ENCODE measurements at regions not wholly inside any gene's neighbourhood (a gene's known extent, or its start where the extent isn't known, plus 50 kb on each side); places are given as distances from the start of the nearest gene placed in this dataset.
"Not testable (repeated sequence)": the region's sequence is repeated elsewhere in the genome, so short reads cannot be mapped to it uniquely, and the experiment has no call there.

DNA sequence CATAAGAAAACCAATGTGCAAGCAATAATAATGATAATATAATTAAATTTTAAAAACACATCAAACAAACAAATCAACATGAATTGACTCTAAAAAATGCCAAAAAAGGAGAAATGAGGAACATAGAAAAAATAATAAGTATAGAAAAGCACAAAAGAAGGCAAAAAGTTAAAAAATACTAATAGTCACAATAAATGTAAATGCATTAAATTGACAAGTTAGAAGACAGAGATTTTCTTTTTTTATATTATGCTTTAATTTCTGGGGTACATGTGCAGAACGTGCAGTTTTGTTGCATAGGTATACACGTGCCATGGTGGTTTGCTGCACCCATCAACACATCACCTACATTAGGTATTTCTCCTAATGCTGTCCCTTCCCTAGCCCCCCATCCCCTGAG, 767.0 kb downstream of the ADCYAP1 start:
- DNase-seq (ENCODE audit: low spot score); intact Hi-C loops (cut with DNase I): not testable (repeated sequence)

DNA sequence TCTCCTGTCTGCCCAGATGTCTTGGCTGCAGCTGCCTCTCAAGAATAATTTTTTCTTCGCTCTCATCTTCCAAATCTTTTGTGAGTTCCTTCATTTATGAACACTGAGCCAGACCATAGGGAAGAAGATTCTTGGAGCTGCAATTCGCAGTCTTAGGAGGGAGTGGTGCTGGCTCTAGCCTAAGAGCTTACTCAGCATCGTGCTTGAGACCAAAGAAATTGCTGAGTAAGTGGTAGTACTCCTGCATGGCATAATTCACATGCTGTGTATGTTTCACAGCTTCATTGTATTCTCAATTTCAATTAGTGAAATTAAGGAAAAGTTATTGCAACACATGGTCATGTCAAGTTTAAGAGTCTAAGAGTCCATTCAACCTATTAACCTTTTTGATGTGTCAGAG, 771.7 kb downstream of the ADCYAP1 start:
- DNase-seq (ENCODE audit: low spot score): no peak
- intact Hi-C loops (cut with DNase I): no loop called here

DNA sequence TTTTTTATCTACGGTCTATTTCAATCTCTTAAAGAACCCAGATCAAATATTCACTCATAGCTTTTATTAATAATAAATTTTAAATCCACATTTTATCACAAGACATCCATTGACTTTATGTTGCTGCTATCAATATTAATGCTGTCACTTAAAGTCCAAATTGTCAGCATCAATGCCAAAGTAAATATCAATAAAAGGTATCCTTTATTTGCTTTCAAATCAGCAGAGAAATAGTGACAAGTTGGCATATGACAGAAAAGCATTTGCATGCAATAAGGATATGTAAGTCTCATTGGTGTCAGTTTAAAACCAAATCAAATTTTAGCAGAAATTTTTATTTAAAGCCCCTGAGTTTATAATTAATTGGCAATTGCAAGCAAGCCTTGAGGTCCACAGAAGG, 775.4 kb downstream of the ADCYAP1 start:
- DNase-seq (ENCODE audit: low spot score): no peak
- intact Hi-C loops (cut with DNase I): no loop called here

DNA sequence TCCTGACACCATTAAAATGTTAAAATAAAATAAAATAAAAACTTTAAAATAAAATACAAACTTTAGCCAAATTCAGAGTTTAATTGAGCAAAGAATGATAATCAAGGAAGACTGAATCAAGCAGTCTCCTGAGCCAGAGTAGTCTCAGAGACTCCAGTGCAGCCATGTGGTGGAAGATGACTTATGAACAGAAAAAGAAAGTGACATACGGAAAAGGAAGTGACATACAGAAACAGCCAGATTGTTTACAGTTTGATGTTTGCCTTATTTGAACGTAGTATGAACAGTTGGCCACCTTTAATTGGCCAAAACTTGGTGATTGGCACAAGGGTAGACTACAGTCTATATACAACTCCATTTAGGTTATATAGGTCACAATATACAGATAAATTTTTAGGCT, 787.2 kb downstream of the ADCYAP1 start:
- DNase-seq (ENCODE audit: low spot score): no peak
- intact Hi-C loops (cut with DNase I): no loop called here

DNA sequence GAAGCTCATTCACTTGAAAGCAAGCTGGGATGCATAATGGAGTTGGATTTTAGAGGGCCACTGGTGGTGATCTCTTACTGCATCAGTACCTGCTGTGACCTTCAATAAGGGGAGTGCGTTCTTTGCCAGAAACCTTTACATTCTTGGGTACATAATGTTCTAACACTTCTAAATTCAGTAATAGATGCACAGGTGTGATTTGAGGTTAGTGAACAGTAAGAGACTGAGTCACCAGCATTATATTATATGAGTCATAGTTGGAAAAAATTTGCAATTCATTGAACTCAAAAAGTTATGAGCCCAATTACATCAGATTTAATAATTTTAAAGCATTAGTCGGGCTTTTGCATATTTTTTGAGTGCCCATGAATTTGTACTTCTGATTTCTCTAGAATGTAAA, 803.3 kb downstream of the ADCYAP1 start:
- intact Hi-C loops (cut with DNase I): no loop called here
- no peak for DNase-seq (ENCODE audit: low spot score)

DNA sequence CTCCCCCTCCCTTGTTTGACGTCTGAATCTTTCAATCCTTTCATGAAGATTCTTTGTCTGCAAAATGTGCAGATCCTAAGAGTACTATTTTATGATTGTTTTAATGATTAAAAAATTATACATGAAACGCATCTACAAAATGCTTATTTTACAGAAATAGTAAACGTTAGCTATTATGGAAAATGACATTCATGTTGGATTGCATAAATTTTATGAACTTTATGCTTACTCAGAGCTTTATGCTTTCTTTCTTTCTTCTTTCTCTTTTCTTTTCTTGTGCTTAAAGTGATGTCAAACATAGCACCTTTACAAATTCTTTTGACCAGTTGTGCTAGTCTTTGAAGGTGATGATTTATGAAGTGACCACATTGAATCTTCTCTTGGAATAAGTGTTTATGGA, 805.4 kb downstream of the ADCYAP1 start:
- intact Hi-C loops (cut with DNase I): no loop called here
- no peak for DNase-seq (ENCODE audit: low spot score)

DNA sequence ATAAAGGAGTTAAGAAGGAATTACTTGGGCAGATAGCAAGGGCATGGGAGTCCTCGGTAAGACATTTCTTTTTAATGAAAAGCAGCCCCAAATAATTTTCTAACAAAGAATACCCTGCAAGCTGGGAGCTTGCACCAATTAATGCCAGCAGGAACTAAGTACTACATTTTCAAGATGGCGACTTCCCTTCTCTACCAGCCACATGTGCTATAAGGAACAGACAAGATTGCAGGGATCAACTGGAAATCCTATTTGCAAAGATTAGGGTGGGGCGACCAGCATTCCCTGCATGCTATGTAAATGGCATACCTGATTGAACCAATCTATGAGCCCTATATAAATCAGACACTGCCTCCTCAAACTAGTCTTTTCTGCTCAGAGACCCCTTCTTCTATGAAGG, 827.5 kb downstream of the ADCYAP1 start:
- no peak for DNase-seq (ENCODE audit: low spot score)
- intact Hi-C loops (cut with DNase I): no loop called here

DNA sequence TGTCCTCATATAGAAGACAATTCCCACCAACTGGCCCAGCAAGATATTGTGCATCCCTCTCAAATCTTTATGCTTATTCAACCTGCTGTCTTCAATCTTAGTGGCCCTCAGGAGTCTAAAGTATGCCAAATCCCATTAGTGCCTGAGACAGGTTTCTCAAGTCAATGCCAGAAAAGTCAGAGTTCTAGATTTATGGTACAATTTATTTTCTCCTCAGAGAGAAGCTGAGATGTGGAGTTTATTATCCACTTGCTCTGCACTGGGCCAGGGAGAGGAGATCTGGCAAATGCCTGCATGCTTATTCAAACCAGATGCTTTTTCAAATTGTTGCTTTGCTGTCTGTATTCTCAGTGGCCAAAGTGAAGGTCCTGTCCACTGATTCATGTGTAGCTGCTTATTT, 825.2 kb downstream of the METTL4 start:
- DNase-seq (ENCODE audit: low spot score): no peak
- intact Hi-C loops (cut with DNase I): no loop called here

DNA sequence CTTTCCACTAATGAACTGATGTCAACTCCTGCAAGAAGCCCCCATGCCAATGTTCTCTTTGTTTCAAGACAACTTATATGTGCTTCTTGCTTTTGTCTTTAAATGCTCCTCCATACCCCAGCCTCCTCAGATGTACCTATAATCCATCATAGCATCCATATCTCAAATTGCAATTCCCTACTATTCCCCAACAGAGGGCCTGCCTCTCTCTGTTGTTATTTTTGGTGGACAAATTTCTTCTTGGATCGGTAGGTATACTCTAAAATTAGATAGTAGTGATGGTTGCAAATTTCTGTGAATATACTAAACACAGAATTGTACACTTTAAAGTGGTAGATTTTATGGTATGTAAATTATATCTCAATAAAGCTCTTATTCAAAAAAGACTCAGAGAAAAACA, 820.1 kb downstream of the METTL4 start:
- no peak for DNase-seq (ENCODE audit: low spot score)
- intact Hi-C loops (cut with DNase I): no loop called here

DNA sequence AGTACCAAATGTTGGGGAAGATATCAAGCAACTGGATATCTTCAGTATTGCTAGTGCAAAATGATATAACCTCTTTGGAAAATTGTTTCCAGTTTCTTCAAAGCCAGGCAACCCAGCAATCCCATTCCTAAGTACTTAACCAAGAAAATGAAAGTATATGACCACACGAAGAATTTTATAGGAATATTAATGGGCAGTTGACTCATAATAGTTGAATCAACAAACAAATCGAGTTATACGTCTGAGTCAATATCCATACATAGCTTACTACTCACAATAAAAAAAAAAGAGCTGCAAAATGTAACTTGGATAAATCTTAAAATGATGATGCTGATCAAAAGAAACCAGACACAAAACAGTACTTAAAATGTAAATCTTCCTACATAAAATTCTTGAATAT, 810.4 kb downstream of the METTL4 start:
- no peak for DNase-seq (ENCODE audit: low spot score)
- intact Hi-C loops (cut with DNase I): no loop called here

DNA sequence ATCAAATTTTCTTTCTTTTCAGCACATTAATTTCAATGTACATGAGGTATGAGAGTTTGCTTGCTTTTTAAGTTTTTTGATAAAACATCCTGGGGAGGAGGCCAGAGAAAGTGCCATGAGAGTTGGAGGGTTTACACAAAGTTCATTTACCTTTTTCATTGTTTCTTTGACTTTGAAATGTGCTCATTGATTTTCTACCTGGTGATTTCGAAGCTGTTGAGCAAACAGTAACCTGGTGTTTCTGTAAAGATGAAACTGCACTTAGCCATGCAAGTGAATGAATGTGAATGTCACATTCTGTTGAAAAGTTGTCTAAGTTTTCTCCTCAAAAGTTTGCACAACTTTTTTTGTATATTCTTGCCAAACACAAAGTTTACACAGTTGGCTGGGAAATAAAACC, 797.0 kb downstream of the METTL4 start:
- DNase-seq (ENCODE audit: low spot score): no peak
- intact Hi-C loops (cut with DNase I): no loop called here

DNA sequence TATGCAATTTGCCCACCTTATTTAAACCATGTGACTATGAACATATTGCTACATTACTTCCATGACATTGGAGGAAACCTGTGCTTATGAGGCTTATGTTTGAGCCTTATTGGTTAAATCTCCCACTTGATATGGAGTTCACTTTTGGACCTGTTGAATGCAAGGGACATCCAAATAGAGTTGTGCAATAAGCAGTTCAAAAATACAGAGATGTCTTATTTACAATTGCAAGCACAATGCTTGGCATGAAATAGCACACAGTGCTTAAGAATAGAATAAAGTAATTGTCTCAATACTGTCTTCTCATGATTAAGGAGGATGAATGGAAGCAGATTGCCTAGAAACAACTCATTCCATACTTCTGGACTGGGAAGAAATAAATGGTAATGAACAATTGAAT, 793.5 kb downstream of the METTL4 start:
- intact Hi-C loops (cut with DNase I): no loop called here
- DNase-seq (ENCODE audit: low spot score): no peak

DNA sequence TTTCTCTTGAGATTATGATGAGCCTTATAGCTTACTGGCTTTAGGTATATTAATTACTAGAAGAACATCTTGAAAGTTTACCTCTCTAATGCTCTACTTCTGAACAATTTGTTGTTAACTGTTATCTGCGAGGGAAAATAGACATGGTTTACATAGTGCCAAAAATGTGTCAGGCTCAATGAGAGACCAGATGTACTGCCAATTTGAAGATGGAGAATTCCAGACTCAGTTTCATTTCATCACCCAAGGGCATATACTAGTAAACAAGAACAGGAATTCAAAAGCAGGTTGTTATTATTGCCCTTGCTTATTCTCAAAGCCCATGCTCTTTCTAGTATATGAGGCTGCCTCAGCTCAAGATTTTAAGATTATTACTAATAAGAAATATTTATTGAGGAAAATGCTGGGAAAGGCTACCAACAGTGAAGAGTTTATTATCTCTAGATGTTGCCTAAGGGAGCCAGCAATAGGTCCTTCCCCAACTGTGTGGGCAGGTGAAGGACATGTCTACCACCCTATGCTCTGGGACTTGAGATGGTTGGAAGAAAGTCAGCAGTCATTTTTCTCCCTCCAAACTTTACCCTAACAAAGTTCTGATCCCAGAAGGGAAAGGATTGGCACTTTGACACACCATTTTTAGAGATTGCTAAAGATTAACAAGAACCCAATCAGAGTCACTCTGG, 792.7 kb downstream of the METTL4 start:
- intact Hi-C loops (cut with DNase I): no loop called here
- DNase-seq (ENCODE audit: low spot score): no peak

DNA sequence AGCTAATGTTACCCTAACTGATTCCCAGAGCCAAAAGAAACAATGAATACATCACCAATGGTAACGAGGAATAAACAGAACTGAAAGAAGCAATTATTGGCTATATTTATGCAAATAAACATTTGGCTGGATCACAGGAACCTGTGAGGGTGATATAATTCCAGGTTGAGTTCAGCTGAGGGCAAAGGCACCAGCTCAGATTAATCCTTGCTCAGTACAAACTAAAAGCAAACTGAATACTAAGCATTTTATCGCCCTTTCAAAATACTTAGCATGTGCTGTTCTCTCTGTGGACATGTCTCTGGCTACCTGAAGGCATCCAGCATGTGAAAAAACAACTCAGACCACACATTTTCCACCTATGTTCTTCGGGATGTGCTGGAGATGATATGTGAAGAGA, 791.7 kb downstream of the METTL4 start:
- no peak for DNase-seq (ENCODE audit: low spot score)
- intact Hi-C loops (cut with DNase I): no loop called here

DNA sequence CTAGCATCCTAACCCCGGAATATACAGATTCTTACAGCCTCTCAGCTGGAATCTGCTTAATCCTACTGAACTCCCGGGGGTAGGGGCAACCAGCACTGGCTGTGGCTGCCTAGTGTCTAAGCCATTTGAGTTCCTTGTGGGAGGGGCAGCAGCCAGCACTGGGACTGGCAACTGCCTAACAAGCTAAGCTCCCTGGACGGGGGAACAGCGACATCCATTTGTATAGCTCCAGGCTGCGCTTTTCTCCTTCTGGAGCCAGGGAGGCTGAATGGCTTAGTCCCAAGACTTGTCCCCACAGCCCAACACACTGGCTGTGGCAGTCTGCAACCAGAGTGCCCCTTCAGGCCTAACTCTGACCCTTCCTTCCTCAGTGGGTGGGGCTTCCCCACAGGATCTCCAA, 787.2 kb downstream of the METTL4 start:
- peak; percentile 52 for DNase-seq (ENCODE audit: low spot score)
- intact Hi-C loops (cut with DNase I): no loop called here

DNA sequence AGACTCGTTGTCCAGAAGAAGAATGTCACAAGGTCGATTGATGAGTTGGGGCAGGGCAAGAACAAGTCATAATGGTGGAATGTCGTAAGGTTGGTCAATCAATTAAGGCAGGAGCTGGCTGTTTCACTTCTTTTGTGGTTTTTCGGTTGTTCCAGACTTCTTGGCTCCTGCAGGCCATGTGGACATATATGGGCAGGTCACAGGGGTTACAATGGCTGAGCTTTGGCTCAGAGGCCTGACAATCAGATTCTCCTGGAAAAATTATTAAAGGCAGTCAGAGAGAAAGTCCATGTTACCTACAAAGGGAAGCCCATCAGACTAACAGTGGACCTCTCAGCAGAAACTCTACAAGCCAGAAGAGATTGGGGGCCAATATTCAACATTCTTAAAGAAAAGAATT, 785.3 kb downstream of the METTL4 start:
- DNase-seq (ENCODE audit: low spot score); intact Hi-C loops (cut with DNase I): not testable (repeated sequence)

DNA sequence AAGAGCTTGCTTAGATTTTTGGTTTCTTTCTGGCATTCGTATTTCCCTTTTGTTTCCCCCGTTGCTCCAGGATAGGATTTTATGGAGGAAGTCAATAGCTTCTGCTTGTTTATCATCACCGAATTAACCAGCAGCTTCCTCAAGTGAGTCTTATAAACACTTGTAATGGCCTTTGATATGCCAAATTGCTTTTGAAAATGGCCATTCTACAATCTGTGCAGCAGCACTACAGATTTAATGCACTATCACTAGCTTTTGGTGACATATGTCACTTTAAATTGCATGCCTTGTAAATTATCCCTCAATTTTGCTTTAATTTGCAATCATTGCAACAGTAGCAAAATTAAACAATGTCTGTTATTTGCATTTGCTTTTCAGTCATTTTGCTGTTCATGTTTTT, 774.7 kb downstream of the METTL4 start:
- DNase-seq (ENCODE audit: low spot score): no peak
- intact Hi-C loops (cut with DNase I): no loop called here

DNA sequence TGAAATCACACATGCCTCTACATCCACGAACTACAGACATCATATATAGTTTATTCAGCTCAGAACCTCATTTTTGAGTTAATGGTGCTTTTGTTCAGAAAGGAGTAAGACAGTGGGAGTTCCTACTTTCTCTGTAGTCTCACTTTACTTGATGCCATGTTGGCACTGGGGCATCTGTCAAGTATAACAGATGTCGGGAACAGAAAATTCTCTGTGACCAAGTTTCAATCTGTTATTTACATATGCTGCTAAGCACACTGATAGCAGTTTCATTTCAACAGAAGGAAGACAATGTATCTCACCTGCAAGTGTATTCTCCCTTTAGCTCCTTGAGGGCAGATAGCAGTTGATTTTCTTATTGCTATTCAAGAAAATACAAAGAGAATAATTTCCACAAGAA, 774.1 kb downstream of the METTL4 start:
- intact Hi-C loops (cut with DNase I): no loop called here
- no peak for DNase-seq (ENCODE audit: low spot score)

DNA sequence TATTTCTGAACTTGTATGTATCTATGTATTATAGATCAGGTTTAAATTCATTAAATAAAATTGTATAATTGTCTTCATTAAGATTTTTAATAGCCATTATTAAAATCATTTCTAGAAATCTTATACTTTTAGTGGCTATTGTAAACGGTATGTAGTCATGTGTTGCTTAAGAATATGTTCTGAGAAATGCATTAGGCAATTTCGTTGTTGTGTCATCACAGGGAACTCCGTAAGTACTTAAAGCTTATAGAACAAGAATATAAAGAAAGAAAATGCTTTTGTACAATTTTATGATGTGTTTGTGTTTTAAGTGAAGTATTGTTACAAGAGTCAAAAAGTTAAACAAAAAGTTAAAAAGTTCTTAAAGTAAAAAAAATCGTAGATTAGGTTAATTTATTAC, 765.8 kb downstream of the METTL4 start:
- intact Hi-C loops (cut with DNase I): no loop called here
- DNase-seq (ENCODE audit: low spot score): no peak

DNA sequence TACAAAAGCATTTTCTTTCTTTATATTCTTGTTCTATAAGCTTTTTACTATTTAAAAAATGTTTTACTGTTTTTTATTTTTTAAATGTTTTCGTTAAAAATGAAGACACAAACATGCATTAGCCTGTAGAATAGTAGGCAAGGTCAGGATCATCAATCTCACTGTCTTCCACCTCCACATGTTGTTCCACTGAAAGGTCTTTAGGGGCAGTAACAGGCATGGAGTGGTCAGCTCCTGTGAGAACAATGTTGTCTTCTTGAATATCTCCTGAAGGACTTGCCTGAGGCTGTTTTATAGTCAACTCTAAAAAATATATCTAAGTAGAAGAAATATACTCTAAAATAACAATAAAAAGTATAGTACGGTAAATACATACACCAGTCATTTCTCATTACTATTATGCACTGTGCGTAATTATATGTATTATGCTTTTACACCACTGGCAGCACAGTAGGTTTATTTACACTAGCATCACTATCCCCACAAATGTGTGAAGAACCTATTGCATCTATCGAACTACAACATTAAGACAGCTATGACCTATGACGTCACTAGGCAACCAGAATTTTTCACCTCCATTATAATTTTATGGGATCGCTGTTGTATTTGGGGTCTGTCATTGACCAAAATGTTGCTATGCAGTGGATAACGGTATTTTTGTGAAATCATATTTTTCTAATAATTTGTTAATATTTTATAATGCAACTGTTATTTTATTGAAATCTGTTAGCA, 764.3 kb downstream of the METTL4 start:
- intact Hi-C loops (cut with DNase I): no loop called here
- DNase-seq (ENCODE audit: low spot score): no peak

DNA sequence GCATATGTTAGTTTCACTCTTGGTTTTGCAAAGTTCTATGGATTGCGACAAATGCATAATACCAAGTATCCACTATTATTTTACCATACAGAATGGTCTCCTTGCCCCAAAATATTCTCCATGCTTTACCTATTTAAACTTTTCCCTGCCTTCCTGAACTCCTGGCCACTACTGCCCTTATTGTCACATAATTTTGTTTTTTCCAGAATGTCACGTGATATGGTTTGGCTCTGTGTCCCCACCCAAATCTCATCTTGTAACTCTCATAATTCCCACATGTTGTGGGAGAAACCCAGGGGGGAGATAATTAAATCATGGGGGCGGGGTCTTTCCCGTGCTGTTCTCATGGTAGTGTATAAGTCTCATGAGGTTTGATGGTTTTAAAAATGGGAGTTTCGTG, 760.0 kb downstream of the METTL4 start:
- intact Hi-C loops (cut with DNase I): no loop called here
- no peak for DNase-seq (ENCODE audit: low spot score)
